ENCODE measurements at regions not wholly inside any gene's neighbourhood (a gene's known extent, or its start where the extent isn't known, plus 50 kb on each side); places are given as distances from the start of the nearest gene placed in this dataset.
"Not testable (repeated sequence)": the region's sequence is repeated elsewhere in the genome, so short reads cannot be mapped to it uniquely, and the experiment has no call there.

- no peak for DNase-seq (ENCODE audit: low read depth)
- no peak for TF ChIP-seq CTCF (IDR thresholded peaks at IDR 0.05; ENCODE audit: low read length, missing control alignments)
- H3K4me3 ChIP-seq (replicated peaks; ENCODE audit: low read depth, low read length) = no peak overlapping the region
Observed at GRCh38 chr15:29994284-29994683, 88.5 kb upstream of the GOLGA8J start.

- H3K4me3 ChIP-seq (replicated peaks; ENCODE audit: low read depth, low read length) = no peak overlapping the region
- TF ChIP-seq CTCF (IDR thresholded peaks at IDR 0.05; ENCODE audit: low read length, missing control alignments) = no peak
- no peak for DNase-seq (ENCODE audit: low read depth)
Observed at GRCh38 chr15:29990954-29991353, 91.8 kb upstream of the GOLGA8J start.

- H3K4me3 ChIP-seq (replicated peaks; ENCODE audit: low read depth, low read length) = no peak overlapping the region
- no peak for DNase-seq (ENCODE audit: low read depth)
- TF ChIP-seq CTCF (IDR thresholded peaks at IDR 0.05; ENCODE audit: low read length, missing control alignments) = no peak
Observed at GRCh38 chr15:29990035-29990434, 92.7 kb upstream of the GOLGA8J start.

GRCh38 chr15:29988701-29989100, 94.1 kb upstream of the GOLGA8J start:
- DNase-seq (ENCODE audit: low read depth) = peak; percentile 52
- no peak overlapping the region for H3K4me3 ChIP-seq (replicated peaks; ENCODE audit: low read depth, low read length)
- no peak for TF ChIP-seq CTCF (IDR thresholded peaks at IDR 0.05; ENCODE audit: low read length, missing control alignments)

GRCh38 chr15:29986946-29987345, 95.8 kb upstream of the GOLGA8J start:
- H3K4me3 ChIP-seq (replicated peaks; ENCODE audit: low read depth, low read length) = no peak overlapping the region
- peak; percentile 26 for DNase-seq (ENCODE audit: low read depth)
- no peak for TF ChIP-seq CTCF (IDR thresholded peaks at IDR 0.05; ENCODE audit: low read length, missing control alignments)

GRCh38 chr15:29978411-29979382, 104.1 kb upstream of the GOLGA8J start:
- no peak overlapping the region for H3K4me3 ChIP-seq (replicated peaks; ENCODE audit: low read depth, low read length)
- no peak for TF ChIP-seq CTCF (IDR thresholded peaks at IDR 0.05; ENCODE audit: low read length, missing control alignments)
- peak; percentile 7 for DNase-seq (ENCODE audit: low read depth)

- not testable (repeated sequence) for H3K4me3 ChIP-seq (replicated peaks; ENCODE audit: low read depth, low read length); DNase-seq (ENCODE audit: low read depth)
Observed at GRCh38 chr15:29974056-29974455, 108.7 kb upstream of the GOLGA8J start.
